ENCODE measurements at regions not wholly inside any gene's neighbourhood (a gene's known extent, or its start where the extent isn't known, plus 50 kb on each side); places are given as distances from the start of the nearest gene placed in this dataset.

GRCh38 chr4:124449881-124450280, 262.7 kb downstream of the ANKRD50 start:
- TF ChIP-seq YY1 (IDR thresholded peaks at IDR 0.05; ENCODE audit: insufficient read depth, insufficient read length): no peak
- TF ChIP-seq ZNF274 (IDR thresholded peaks at IDR 0.05; ENCODE audit: low read depth, low read length): no peak

All from NT2/D1 (cell line).